Fibroblast of lung (primary cell): ENCODE measurements at regions not wholly inside any gene's neighbourhood (a gene's known extent, or its start where the extent isn't known, plus 50 kb on each side); places are given as distances from the start of the nearest gene placed in this dataset.

Source experiments
- EZH2 ChIP-seq: IDR thresholded peaks from 2 replicates; pipeline ENCODE4 v1.5.1; 2012; ENCODE audit warnings: low read length, control low read depth, mild to moderate bottlenecking; ENCODE audit errors: missing control alignments
- TF ChIP-seq, protein P1 (sequence below), 2 donors: IDR thresholded peaks in 1 of 2; conservative IDR thresholded peaks in 1 of 2; 1 replicate in 1 of 2; 2 replicates in 1 of 2; pipeline ENCODE4 v1.5.1; 2011 to 2012; ENCODE audit warnings: low read length in 2 of 2, control low read depth in 1 of 2, inconsistent platforms in 1 of 2, low read depth in 1 of 2, mild to moderate bottlenecking in 1 of 2

DNA sequence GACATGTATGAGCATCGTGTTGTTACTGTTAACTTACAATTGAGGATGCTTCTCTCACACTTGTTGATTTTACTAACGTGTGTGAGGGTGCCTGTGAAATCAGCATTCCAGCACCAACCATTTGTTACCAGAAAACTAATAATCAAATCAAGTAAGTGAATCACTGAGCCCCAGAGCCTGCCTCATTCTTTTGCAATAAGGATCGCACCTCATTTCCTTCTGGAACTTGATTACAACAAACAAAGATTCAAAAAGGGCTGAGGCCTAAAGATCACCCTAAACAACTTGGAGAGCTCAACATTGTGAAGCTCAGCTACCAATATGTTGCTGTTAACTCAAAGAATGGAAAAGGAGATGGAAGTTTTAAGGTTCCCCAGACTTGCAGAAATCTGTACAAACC, 274.7 kb downstream of the TFAP2A start:
- TF ChIP-seq, protein P1, sequence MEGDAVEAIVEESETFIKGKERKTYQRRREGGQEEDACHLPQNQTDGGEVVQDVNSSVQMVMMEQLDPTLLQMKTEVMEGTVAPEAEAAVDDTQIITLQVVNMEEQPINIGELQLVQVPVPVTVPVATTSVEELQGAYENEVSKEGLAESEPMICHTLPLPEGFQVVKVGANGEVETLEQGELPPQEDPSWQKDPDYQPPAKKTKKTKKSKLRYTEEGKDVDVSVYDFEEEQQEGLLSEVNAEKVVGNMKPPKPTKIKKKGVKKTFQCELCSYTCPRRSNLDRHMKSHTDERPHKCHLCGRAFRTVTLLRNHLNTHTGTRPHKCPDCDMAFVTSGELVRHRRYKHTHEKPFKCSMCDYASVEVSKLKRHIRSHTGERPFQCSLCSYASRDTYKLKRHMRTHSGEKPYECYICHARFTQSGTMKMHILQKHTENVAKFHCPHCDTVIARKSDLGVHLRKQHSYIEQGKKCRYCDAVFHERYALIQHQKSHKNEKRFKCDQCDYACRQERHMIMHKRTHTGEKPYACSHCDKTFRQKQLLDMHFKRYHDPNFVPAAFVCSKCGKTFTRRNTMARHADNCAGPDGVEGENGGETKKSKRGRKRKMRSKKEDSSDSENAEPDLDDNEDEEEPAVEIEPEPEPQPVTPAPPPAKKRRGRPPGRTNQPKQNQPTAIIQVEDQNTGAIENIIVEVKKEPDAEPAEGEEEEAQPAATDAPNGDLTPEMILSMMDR (conservative IDR thresholded peaks at IDR 0.05 in 1 of 2, IDR thresholded peaks at IDR 0.05 in 1 of 2; ENCODE audit: low read depth in 1 of 2, low read length in 2 of 2), result no peak
- no peak for TF ChIP-seq EZH2
